ENCODE measurements at regions not wholly inside any gene's neighbourhood (a gene's known extent, or its start where the extent isn't known, plus 50 kb on each side); places are given as distances from the start of the nearest gene placed in this dataset.

- TF ChIP-seq, protein P1, sequence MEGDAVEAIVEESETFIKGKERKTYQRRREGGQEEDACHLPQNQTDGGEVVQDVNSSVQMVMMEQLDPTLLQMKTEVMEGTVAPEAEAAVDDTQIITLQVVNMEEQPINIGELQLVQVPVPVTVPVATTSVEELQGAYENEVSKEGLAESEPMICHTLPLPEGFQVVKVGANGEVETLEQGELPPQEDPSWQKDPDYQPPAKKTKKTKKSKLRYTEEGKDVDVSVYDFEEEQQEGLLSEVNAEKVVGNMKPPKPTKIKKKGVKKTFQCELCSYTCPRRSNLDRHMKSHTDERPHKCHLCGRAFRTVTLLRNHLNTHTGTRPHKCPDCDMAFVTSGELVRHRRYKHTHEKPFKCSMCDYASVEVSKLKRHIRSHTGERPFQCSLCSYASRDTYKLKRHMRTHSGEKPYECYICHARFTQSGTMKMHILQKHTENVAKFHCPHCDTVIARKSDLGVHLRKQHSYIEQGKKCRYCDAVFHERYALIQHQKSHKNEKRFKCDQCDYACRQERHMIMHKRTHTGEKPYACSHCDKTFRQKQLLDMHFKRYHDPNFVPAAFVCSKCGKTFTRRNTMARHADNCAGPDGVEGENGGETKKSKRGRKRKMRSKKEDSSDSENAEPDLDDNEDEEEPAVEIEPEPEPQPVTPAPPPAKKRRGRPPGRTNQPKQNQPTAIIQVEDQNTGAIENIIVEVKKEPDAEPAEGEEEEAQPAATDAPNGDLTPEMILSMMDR (IDR thresholded peaks at IDR 0.05), result no peak
- no peak for TF ChIP-seq POLR2A (IDR thresholded peaks at IDR 0.05)
Measured at GRCh38 chr10:10946081-10946480, 71.6 kb upstream of the CELF2 start.
